H1 (cell line): ENCODE measurements at regions not wholly inside any gene's neighbourhood (a gene's known extent, or its start where the extent isn't known, plus 50 kb on each side); places are given as distances from the start of the nearest gene placed in this dataset.

ENCODE experiments used
- CTCF ChIA-PET: fragments of 300-600 bp; sonication (Branson Sonifier 250); formaldehyde crosslinking; loops from one replicate; lab custom pipeline; 2021; ENCODE audit not compliant: partially characterized antibody; lab: Charles Lee
- POLR2A ChIA-PET: fragments of 300-600 bp; sonication (Branson Sonifier 250); formaldehyde crosslinking; loops from one replicate; lab custom pipeline; 2021; ENCODE audit warnings: inconsistent platforms; ENCODE audit not compliant: partially characterized antibody; lab: Charles Lee
- DNase-seq, 2 experiments: peaks; one replicate each; pipeline versions ENCODE4 v3.0.0 to v3.0.0-alpha.2; 2010 to 2022; ENCODE audit warnings: low spot score in 2 of 2, low read depth in 1 of 2, mixed read lengths in 1 of 2
- FAIRE-seq: peaks from 2 replicates; lab custom pipeline; 2011; peaks lifted over from hg19 to GRCh38; lab: Jason Lieb, UNC
- H2AFZ ChIP-seq: 2 replicates; pipeline ENCODE4 v1.8.1; 2012; ENCODE audit warnings: low read length, inconsistent platforms
- H2AK5ac ChIP-seq: 2 replicates; pipeline ENCODE4 v1.6.1; 2013; ENCODE audit warnings: low read depth, low read length
- H2BK120ac ChIP-seq: replicated peaks from 2 replicates; pipeline ENCODE3; 2013; ENCODE audit warnings: low read depth, low read length, inconsistent platforms
- H2BK12ac ChIP-seq: 2 replicates; pipeline ENCODE4 v1.6.1; 2013; ENCODE audit warnings: low read depth, low read length
- H2BK15ac ChIP-seq: 2 replicates; pipeline ENCODE4 v1.6.1; 2013; ENCODE audit warnings: low read length
- H2BK20ac ChIP-seq: 2 replicates; pipeline ENCODE4 v1.6.1; 2013; ENCODE audit warnings: low read length
- H2BK5ac ChIP-seq: 2 replicates; pipeline ENCODE4 v1.6.1; 2013; ENCODE audit warnings: low read depth, low read length
- H3K14ac ChIP-seq: 2 replicates; pipeline ENCODE4 v1.6.1; 2013; ENCODE audit warnings: inconsistent platforms; ENCODE audit not compliant: insufficient read length
- H3K18ac ChIP-seq: 2 replicates; pipeline ENCODE4 v1.6.1; 2013; ENCODE audit warnings: low read length; ENCODE audit errors: extremely low read depth
- H3K23ac ChIP-seq: 2 replicates; pipeline ENCODE4 v1.6.1; 2013; ENCODE audit warnings: inconsistent platforms; ENCODE audit not compliant: insufficient read length
- H3K23me2 ChIP-seq: 2 replicates; pipeline ENCODE4 v1.6.1; 2013; ENCODE audit warnings: low read depth, low read length
- H3K27ac ChIP-seq: 2 replicates; pipeline ENCODE4 v1.6.1; 2011; ENCODE audit warnings: low read depth, low read length, inconsistent platforms
- H3K27me3 ChIP-seq, 4 experiments: replicated peaks in 1 of 4; 1 replicate in 1 of 4; 2 replicates in 3 of 4; pipeline versions ENCODE4 v1.6.1 to v1.8.1; 2011 to 2013; ENCODE audit warnings: low read length in 3 of 4, mild to moderate bottlenecking in 3 of 4, inconsistent platforms in 2 of 4, mixed read lengths in 2 of 4, moderate library complexity in 1 of 4; ENCODE audit not compliant: control insufficient read depth in 3 of 4, insufficient read depth in 3 of 4; ENCODE audit errors: extremely low read depth in 1 of 4
- H3K36me3 ChIP-seq, 4 experiments: 2 replicates each; pipeline versions ENCODE4 v1.6.1 to v1.8.1; 2011 to 2013; ENCODE audit warnings: mild to moderate bottlenecking in 4 of 4, low read length in 3 of 4, moderate library complexity in 2 of 4, control low read depth in 1 of 4, inconsistent platforms in 1 of 4; ENCODE audit not compliant: insufficient read depth in 4 of 4, control insufficient read depth in 2 of 4
- H3K4ac ChIP-seq: replicated peaks from 2 replicates; pipeline ENCODE3; 2013; ENCODE audit warnings: low read length, low read depth, mixed read lengths, inconsistent platforms; ENCODE audit not compliant: insufficient read length
- H3K4me1 ChIP-seq, 4 experiments: replicated peaks in 1 of 4; 1 replicate in 1 of 4; 2 replicates in 3 of 4; pipeline versions ENCODE4 v1.6.1 to v1.8.1; 2011 to 2013; ENCODE audit warnings: low read length in 3 of 4, inconsistent platforms in 2 of 4, mixed read lengths in 1 of 4; ENCODE audit not compliant: insufficient read depth in 4 of 4, control insufficient read depth in 3 of 4
- H3K4me2 ChIP-seq, 2 experiments: 2 replicates each; pipeline versions ENCODE4 v1.6.1 to v1.8.1; 2011 to 2013; ENCODE audit warnings: low read depth in 2 of 2, low read length in 2 of 2, control low read depth in 1 of 2, inconsistent platforms in 1 of 2, mild to moderate bottlenecking in 1 of 2; ENCODE audit not compliant: insufficient read depth in 1 of 2
- H3K4me3 ChIP-seq, 4 experiments: fragments of 200-600, 300-600 bp in 1 of 4; sonication (generic), shearing (Covaris generic), sonication (Bioruptor Twin) in 1 of 4; 2 replicates each; pipeline versions ENCODE4 v1.5.1 to v1.8.1; 2011 to 2016; ENCODE audit warnings: low read length in 4 of 4, low read depth in 3 of 4, control low read depth in 2 of 4, inconsistent platforms in 2 of 4, mild to moderate bottlenecking in 2 of 4, mixed read lengths in 1 of 4, moderate library complexity in 1 of 4; ENCODE audit not compliant: insufficient read depth in 2 of 4; ENCODE audit errors: extremely low read depth in 1 of 4
- H3K56ac ChIP-seq: replicated peaks from 2 replicates; pipeline ENCODE3; 2013; ENCODE audit warnings: low read depth, mild to moderate bottlenecking, mixed read lengths, low read length, inconsistent platforms; ENCODE audit not compliant: insufficient read length
- H3K79me1 ChIP-seq: 2 replicates; pipeline ENCODE4 v1.6.1; 2013; ENCODE audit warnings: low read depth, low read length, control low read depth
- H3K79me2 ChIP-seq, 2 experiments: 2 replicates each; pipeline versions ENCODE4 v1.6.1 to v1.8.1; 2012 to 2013; ENCODE audit warnings: low read length in 2 of 2, mild to moderate bottlenecking in 2 of 2, inconsistent platforms in 1 of 2; ENCODE audit not compliant: insufficient read depth in 2 of 2, control insufficient read depth in 1 of 2
- H3K9ac ChIP-seq, 4 experiments: replicated peaks in 1 of 4; 1 replicate in 1 of 4; 2 replicates in 3 of 4; pipeline versions ENCODE4 v1.6.1 to v1.8.1; 2011 to 2013; ENCODE audit warnings: low read depth in 3 of 4, low read length in 3 of 4, control low read depth in 2 of 4, mild to moderate bottlenecking in 2 of 4, moderate library complexity in 2 of 4, inconsistent platforms in 1 of 4; ENCODE audit errors: extremely low read depth in 1 of 4
- H3K9me3 ChIP-seq, 2 experiments: 2 replicates each; pipeline versions ENCODE4 v1.6.1 to v1.8.1; 2012 to 2013; ENCODE audit warnings: mild to moderate bottlenecking in 2 of 2, moderate library complexity in 2 of 2, control low read depth in 1 of 2, inconsistent platforms in 1 of 2, low read depth in 1 of 2, low read length in 1 of 2, mixed read lengths in 1 of 2; ENCODE audit not compliant: insufficient read depth in 2 of 2
- H4K20me1 ChIP-seq, 2 experiments: replicated peaks in 1 of 2; 2 replicates each; pipeline versions ENCODE3 to v1.8.1; 2011 to 2013; ENCODE audit warnings: inconsistent platforms in 2 of 2, low read length in 2 of 2, mild to moderate bottlenecking in 1 of 2; ENCODE audit not compliant: insufficient read depth in 2 of 2, control insufficient read depth in 1 of 2
- H4K5ac ChIP-seq: 2 replicates; pipeline ENCODE4 v1.6.1; 2013; ENCODE audit warnings: low read length, low read depth, mixed read lengths, inconsistent platforms; ENCODE audit not compliant: insufficient read length
- H4K8ac ChIP-seq: 2 replicates; pipeline ENCODE4 v1.8.0; 2013; ENCODE audit warnings: mild to moderate bottlenecking, moderate library complexity, low read length, inconsistent platforms; ENCODE audit not compliant: insufficient read depth; ENCODE audit errors: extremely low read depth
- H4K91ac ChIP-seq: replicated peaks from 2 replicates; pipeline ENCODE3; 2013; ENCODE audit warnings: low read length, mixed read lengths, inconsistent platforms; ENCODE audit not compliant: insufficient read length
- ATF3 ChIP-seq: IDR thresholded peaks from 2 replicates; pipeline ENCODE4 v1.6.1; 2011; ENCODE audit warnings: low read depth, mild to moderate bottlenecking, low read length; ENCODE audit not compliant: insufficient read depth
- BACH1 ChIP-seq: IDR thresholded peaks from 2 replicates; pipeline ENCODE4 v1.6.1; 2012; ENCODE audit warnings: low read length, improper control_type of control experiment
- BCL11A ChIP-seq, 2 experiments: IDR thresholded peaks; one replicate each; pipeline ENCODE4 v1.6.1; 2011; ENCODE audit warnings: low read depth in 2 of 2, low read length in 2 of 2, mild to moderate bottlenecking in 2 of 2
- CBX5 ChIP-seq: fragments of 300-800, 300-1000 bp; sonication (generic); IDR thresholded peaks from 2 replicates; pipeline ENCODE4 v1.7.1; 2016; ENCODE audit warnings: antibody characterized with exemption, low read length, low read depth
- MAFK ChIP-seq: IDR thresholded peaks from 2 replicates; pipeline ENCODE4 v1.6.1; 2012; ENCODE audit warnings: low read depth, mild to moderate bottlenecking, improper control_type of control experiment, low read length
- PHF8 ChIP-seq: fragments of 200-600 bp; sonication (generic); conservative IDR thresholded peaks from 2 replicates; pipeline ENCODE4 v1.7.1; 2012; ENCODE audit warnings: low read depth, mild to moderate bottlenecking, inconsistent platforms, low read length, moderate library complexity
- RAD21 ChIP-seq, 2 experiments: IDR thresholded peaks in 1 of 2; conservative IDR thresholded peaks in 1 of 2; 2 replicates each; pipeline ENCODE4 v1.6.1; 2011; ENCODE audit warnings: low read depth in 2 of 2, low read length in 2 of 2, improper control_type of control experiment in 1 of 2, inconsistent platforms in 1 of 2, mild to moderate bottlenecking in 1 of 2, moderate library complexity in 1 of 2
- TCF12 ChIP-seq: IDR thresholded peaks from 2 replicates; pipeline ENCODE4 v1.6.1; 2011; ENCODE audit warnings: low read depth, mild to moderate bottlenecking, low read length
- WGBS, 2 experiments: shearing (Covaris generic) in 1 of 2; methylation state at CpG; one replicate each; pipeline versions ENCODE4 v1.1.6 to v1.1.7; 2013 to 2015; ENCODE audit warnings: low lambda C conversion rate in 2 of 2, mixed read lengths in 2 of 2, inconsistent platforms in 1 of 2, low coverage in 1 of 2, missing lambda C conversion rate in 1 of 2; ENCODE audit not compliant: insufficient replicate concordance in 2 of 2, insufficient coverage in 1 of 2, insufficient read length in 1 of 2; ENCODE audit errors: extremely low coverage in 1 of 2, missing lambda C conversion rate in 1 of 2; 5-methylcytosine and 5-hydroxymethylcytosine counted together

GRCh38 chr5:117734056-117734455 is 1159.4 kb upstream of the SEMA6A start:
- Histone ChIP-seq H3K9me3 (no peaks in the 10 kb centered on the region), H2AFZ (no peak overlapping the region), H3K9ac (no peak overlapping the region), H3K4me3 (no peak overlapping the region), H3K79me2 (no peaks in the 10 kb centered on the region), H3K18ac (no peak overlapping the region), H3K4me1 (no peaks in the 10 kb centered on the region), H3K27me3 (no peaks in the 10 kb centered on the region), H2BK15ac (no peak overlapping the region), H2BK120ac (no peak overlapping the region), H2BK20ac (no peak overlapping the region), H4K20me1 (no peaks in the 10 kb centered on the region), H3K23ac (no peak overlapping the region), H4K5ac (no peak overlapping the region), H3K27ac (no peak overlapping the region), H3K14ac (no peak overlapping the region), H4K91ac (no peak overlapping the region), H4K8ac (no peak overlapping the region), H3K4me2 (no peak overlapping the region), H2BK12ac (no peak overlapping the region), H2BK5ac (no peak overlapping the region), H3K4ac (no peak overlapping the region), H3K56ac (no peak overlapping the region), H3K79me1 (no peaks in the 10 kb centered on the region), H3K23me2 (no peaks in the 10 kb centered on the region), H2AK5ac (no peak overlapping the region), H3K36me3 (no peaks in the 10 kb centered on the region)
- DNase-seq (no peak), FAIRE-seq (no peak)
- TF ChIP-seq BCL11A (IDR thresholded peaks at IDR 0.05; ENCODE audit: low read depth in 2 of 2, low read length in 2 of 2), result no peak
- no peak for TF ChIP-seq CBX5
- TF ChIP-seq MAFK, result no peak
- no peak for TF ChIP-seq RAD21 (IDR thresholded peaks at IDR 0.05 in 1 of 2, conservative IDR thresholded peaks at IDR 0.05 in 1 of 2; ENCODE audit: low read depth in 2 of 2, low read length in 2 of 2)
- TF ChIP-seq ATF3, result no peak
- TF ChIP-seq PHF8, result no peak
- TF ChIP-seq TCF12, result no peak
- no peak for TF ChIP-seq BACH1
- CTCF ChIA-PET, result no interaction called here
- WGBS, 2 experiments, result 97% methylated on average over 4 of the region's 4 CpGs; no CpG with 5 or more reads in 1 of the 2 experiments
- POLR2A ChIA-PET, result no interaction called here
